ENCODE measurements at regions not wholly inside any gene's neighbourhood (a gene's known extent, or its start where the extent isn't known, plus 50 kb on each side); places are given as distances from the start of the nearest gene placed in this dataset.

GRCh38 chr2:129800285-129800684 lies 179.2 kb upstream of the RAB6C start:
- Histone ChIP-seq H3K27ac (no peak overlapping the region), H3K79me2 (no peaks in the 10 kb centered on the region), H2AFZ (no peak overlapping the region), H3K9me3 (ENCODE audit: control insufficient read depth, low read length) (no peaks in the 10 kb centered on the region), H3K9ac (no peak overlapping the region), H3K27me3 (ENCODE audit: control insufficient read depth, insufficient read depth, low read length) (no peaks in the 10 kb centered on the region), H3K36me3 (ENCODE audit: control insufficient read depth, insufficient read depth, low read length) (no peaks in the 10 kb centered on the region), H3K4me3 (ENCODE audit: low read depth, low read length) (no peak overlapping the region), H3K4me2 (ENCODE audit: low read length) (no peak overlapping the region), H3K4me1 (no peaks in the 10 kb centered on the region)
- TF ChIP-seq CTCF (IDR thresholded peaks at IDR 0.05): no peak

DNA sequence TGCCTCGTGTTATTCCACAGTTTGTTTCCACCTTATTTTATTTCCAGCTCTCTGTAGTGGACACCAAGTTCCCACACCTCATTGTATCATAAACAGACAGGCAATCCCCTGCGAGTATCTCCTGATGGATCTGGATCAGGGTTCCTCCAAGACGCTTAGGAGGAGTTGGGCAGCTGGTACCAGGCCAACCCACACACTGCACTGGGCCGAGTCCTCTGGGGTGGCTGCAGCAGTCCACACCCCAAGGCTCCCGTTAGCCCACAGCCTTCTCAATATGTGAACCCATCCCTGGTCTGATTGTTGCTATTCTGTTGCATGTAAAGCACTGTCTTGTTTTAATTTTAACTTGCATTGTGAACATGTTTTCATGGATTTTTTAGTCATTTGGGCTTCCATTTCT lies 178.8 kb upstream of the RAB6C start:
- no peaks in the 10 kb centered on the region for H3K27me3 ChIP-seq (ENCODE audit: control insufficient read depth, insufficient read depth, low read length)
- no peaks in the 10 kb centered on the region for H3K36me3 ChIP-seq (ENCODE audit: control insufficient read depth, insufficient read depth, low read length)
- H3K9ac ChIP-seq: no peak overlapping the region
- no peak overlapping the region for H2AFZ ChIP-seq
- H3K9me3 ChIP-seq (ENCODE audit: control insufficient read depth, low read length): no peaks in the 10 kb centered on the region
- H3K27ac ChIP-seq: no peak overlapping the region
- no peaks in the 10 kb centered on the region for H3K79me2 ChIP-seq
- no peak for TF ChIP-seq CTCF (IDR thresholded peaks at IDR 0.05)
- H3K4me3 ChIP-seq (ENCODE audit: low read depth, low read length): no peak overlapping the region
- no peaks in the 10 kb centered on the region for H3K4me1 ChIP-seq
- no peak overlapping the region for H3K4me2 ChIP-seq (ENCODE audit: low read length)

- no peak overlapping the region for H3K27ac ChIP-seq
- H3K9ac ChIP-seq: no peak overlapping the region
- H3K79me2 ChIP-seq: no peaks in the 10 kb centered on the region
- H3K4me1 ChIP-seq: no peaks in the 10 kb centered on the region
- H2AFZ ChIP-seq: no peak overlapping the region
- no peaks in the 10 kb centered on the region for H3K27me3 ChIP-seq (ENCODE audit: control insufficient read depth, insufficient read depth, low read length)
- no peaks in the 10 kb centered on the region for H3K36me3 ChIP-seq (ENCODE audit: control insufficient read depth, insufficient read depth, low read length)
- no peak for TF ChIP-seq CTCF (IDR thresholded peaks at IDR 0.05)
- no peak overlapping the region for H3K4me2 ChIP-seq (ENCODE audit: low read length)
- no peaks in the 10 kb centered on the region for H3K9me3 ChIP-seq (ENCODE audit: control insufficient read depth, low read length)
- H3K4me3 ChIP-seq (ENCODE audit: low read depth, low read length): no peak overlapping the region
Observed at GRCh38 chr2:129801575-129801974, 177.9 kb upstream of the RAB6C start.

DNA sequence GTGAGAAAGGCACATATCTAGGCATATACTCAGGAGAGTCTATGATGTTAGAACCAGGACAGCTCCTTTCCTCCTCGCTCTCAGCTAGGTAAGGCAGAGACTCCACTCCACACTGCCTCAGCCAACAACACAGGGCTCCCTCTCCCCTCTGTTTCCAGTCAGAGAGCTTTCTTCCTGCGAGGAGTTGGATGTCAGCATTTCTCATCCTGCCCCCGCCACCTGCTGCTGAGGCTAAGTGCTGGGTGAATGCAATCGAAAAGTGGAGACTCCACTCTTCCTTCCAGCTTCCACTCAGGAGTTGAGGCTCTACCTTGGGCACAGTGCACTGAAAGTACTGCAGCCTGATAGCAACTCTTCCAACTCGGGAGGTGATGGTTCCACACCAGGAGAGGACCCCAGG lies 177.2 kb upstream of the RAB6C start:
- no peak overlapping the region for H3K9ac ChIP-seq
- H2AFZ ChIP-seq: no peak overlapping the region
- H3K27ac ChIP-seq: no peak overlapping the region
- no peaks in the 10 kb centered on the region for H3K36me3 ChIP-seq (ENCODE audit: control insufficient read depth, insufficient read depth, low read length)
- no peaks in the 10 kb centered on the region for H3K79me2 ChIP-seq
- TF ChIP-seq CTCF (IDR thresholded peaks at IDR 0.05): no peak
- H3K27me3 ChIP-seq (ENCODE audit: control insufficient read depth, insufficient read depth, low read length): no peaks in the 10 kb centered on the region
- H3K9me3 ChIP-seq (ENCODE audit: control insufficient read depth, low read length): no peaks in the 10 kb centered on the region
- H3K4me2 ChIP-seq (ENCODE audit: low read length): no peak overlapping the region
- H3K4me1 ChIP-seq: no peaks in the 10 kb centered on the region
- H3K4me3 ChIP-seq (ENCODE audit: low read depth, low read length): no peak overlapping the region

GRCh38 chr2:129803032-129803431 lies 176.4 kb upstream of the RAB6C start:
- no peak for TF ChIP-seq CTCF (IDR thresholded peaks at IDR 0.05)
- H3K4me2 ChIP-seq (ENCODE audit: low read length): no peak overlapping the region
- no peak overlapping the region for H3K27ac ChIP-seq
- H3K36me3 ChIP-seq (ENCODE audit: control insufficient read depth, insufficient read depth, low read length): no peaks in the 10 kb centered on the region
- H3K4me3 ChIP-seq (ENCODE audit: low read depth, low read length): no peak overlapping the region
- no peak overlapping the region for H2AFZ ChIP-seq
- no peaks in the 10 kb centered on the region for H3K27me3 ChIP-seq (ENCODE audit: control insufficient read depth, insufficient read depth, low read length)
- no peaks in the 10 kb centered on the region for H3K79me2 ChIP-seq
- no peak overlapping the region for H3K9ac ChIP-seq
- no peaks in the 10 kb centered on the region for H3K4me1 ChIP-seq
- H3K9me3 ChIP-seq (ENCODE audit: control insufficient read depth, low read length): no peaks in the 10 kb centered on the region

Measured in parathyroid adenoma (tissue), 2 donors.